ENCODE measurements at regions not wholly inside any gene's neighbourhood (a gene's known extent, or its start where the extent isn't known, plus 50 kb on each side); places are given as distances from the start of the nearest gene placed in this dataset.

- TF ChIP-seq CTCF (IDR thresholded peaks at IDR 0.05): no peak
- no peak for TF ChIP-seq EP300 (IDR thresholded peaks at IDR 0.05)
- TF ChIP-seq POLR2A (IDR thresholded peaks at IDR 0.05): no peak
- no peak for TF ChIP-seq POLR2AphosphoS5 (IDR thresholded peaks at IDR 0.05)
Measured at GRCh38 chr2:195468771-195469170, 188.3 kb upstream of the SLC39A10 start.

Measured in sigmoid colon (tissue), 4 donors.